Esophagus muscularis mucosa (tissue), 4 donors: ENCODE measurements at regions not wholly inside any gene's neighbourhood (a gene's known extent, or its start where the extent isn't known, plus 50 kb on each side); places are given as distances from the start of the nearest gene placed in this dataset.

Experiments used
- DNase-seq: peaks from one replicate; pipeline ENCODE4 v3.0.0-alpha.2; 2017; ENCODE audit errors: extremely low spot score
- H3K27ac ChIP-seq, 4 donors: fragments of 200-600 bp; sonication (generic); replicated peaks in 1 of 4; 1 replicate in 3 of 4; 2 replicates in 1 of 4; pipeline ENCODE4 v1.5.1; 2016 to 2019; ENCODE audit warnings: mild to moderate bottlenecking in 1 of 4
- H3K27me3 ChIP-seq, 4 donors: fragments of 200-600 bp; sonication (generic); one replicate each; pipeline versions ENCODE4 v1.5.1 to v1.6.0; 2016 to 2019
- H3K36me3 ChIP-seq, 4 donors: fragments of 200-600 bp; sonication (generic); one replicate each; pipeline ENCODE4 v1.5.1; 2016 to 2019
- H3K4me1 ChIP-seq, 4 donors: fragments of 200-600 bp; sonication (generic); one replicate each; pipeline ENCODE4 v1.5.1; 2016 to 2019
- H3K4me3 ChIP-seq, 4 donors: fragments of 200-600 bp; sonication (generic); 1 replicate in 2 of 4; 2 replicates in 2 of 4; pipeline ENCODE4 v1.5.1; 2016 to 2019; ENCODE audit warnings: mild to moderate bottlenecking in 4 of 4, moderate library complexity in 1 of 4
- H3K9me3 ChIP-seq, 4 donors: fragments of 200-600 bp; sonication (generic); 1 replicate in 3 of 4; 2 replicates in 1 of 4; pipeline ENCODE4 v1.5.1; 2016 to 2019
- EP300 ChIP-seq: sonication (generic); formaldehyde crosslinking; IDR thresholded peaks from one replicate; pipeline ENCODE4 v1.6.1; 2017; ENCODE audit warnings: antibody characterized with exemption
- POLR2A ChIP-seq: fragments of 450-650 bp; IDR thresholded peaks from one replicate; pipeline ENCODE4 v1.6.1; 2017; ENCODE audit warnings: antibody characterized with exemption, moderate library complexity, mild to moderate bottlenecking, low read depth
- POLR2AphosphoS5 ChIP-seq, 2 donors: sonication (generic); formaldehyde crosslinking; IDR thresholded peaks; one replicate each; pipeline ENCODE4 v1.6.1; 2017; ENCODE audit warnings: antibody characterized with exemption in 2 of 2
- WGBS: methylation state at CpG from one replicate; pipeline ENCODE4 v1.1.5; 2018; 5-methylcytosine and 5-hydroxymethylcytosine counted together
- intact Hi-C: fragments of 100-400 bp; cut with DNase I; formaldehyde crosslinking; loops from one replicate; pipeline ENCODE4 v1.15.1; 2023
- TF ChIP-seq, protein P1 (sequence below), 3 experiments: fragments of 200-600 bp in 2 of 3; fragments of 450-650 bp in 1 of 3; sonication (generic) in 2 of 3; IDR thresholded peaks; one replicate each; pipeline ENCODE4 v1.5.1; 2017 to 2019; ENCODE audit warnings: antibody characterized with exemption in 3 of 3, mild to moderate bottlenecking in 2 of 3, moderate library complexity in 1 of 3

DNA sequence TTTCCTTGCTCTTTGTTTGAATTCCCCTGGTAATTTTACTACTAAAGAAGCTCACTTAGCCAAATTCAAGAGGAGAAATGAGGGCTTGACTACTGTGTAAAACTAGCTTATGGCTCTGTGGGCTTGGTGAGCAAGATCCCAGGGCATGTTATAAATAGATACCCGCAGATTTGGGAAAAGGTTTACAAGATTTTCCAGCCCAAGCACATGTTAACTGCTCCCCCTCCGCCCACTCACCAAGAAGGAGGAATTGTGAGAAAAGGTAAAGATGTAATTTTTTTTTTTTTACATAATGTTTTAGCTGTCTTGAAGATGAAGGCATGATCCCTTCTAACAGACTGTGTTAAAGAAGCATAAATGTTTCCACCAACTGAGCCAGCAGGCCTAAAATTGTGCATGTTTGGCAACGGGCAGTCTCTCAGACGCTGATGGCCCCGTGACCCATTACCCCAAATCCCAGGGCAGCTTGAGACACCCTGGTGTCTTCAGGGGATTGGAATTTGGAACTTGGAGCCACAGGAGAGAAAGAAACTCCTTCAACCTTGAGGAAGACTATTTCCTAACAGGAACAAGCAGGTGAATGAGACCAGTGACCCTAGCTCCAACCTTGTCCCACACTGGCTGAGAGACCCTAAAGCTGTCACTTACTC lies 429.8 kb upstream of the CELF2 start:
- intact Hi-C loops = no loop called here
- H3K4me3 ChIP-seq = no peak overlapping the region
- WGBS = 78% methylated on average over 5 of the region's 5 CpGs
- no peaks in the 10 kb centered on the region for H3K27me3 ChIP-seq
- TF ChIP-seq POLR2A = no peak
- no peak for TF ChIP-seq POLR2AphosphoS5 (IDR thresholded peaks at IDR 0.05)
- TF ChIP-seq, protein P1, sequence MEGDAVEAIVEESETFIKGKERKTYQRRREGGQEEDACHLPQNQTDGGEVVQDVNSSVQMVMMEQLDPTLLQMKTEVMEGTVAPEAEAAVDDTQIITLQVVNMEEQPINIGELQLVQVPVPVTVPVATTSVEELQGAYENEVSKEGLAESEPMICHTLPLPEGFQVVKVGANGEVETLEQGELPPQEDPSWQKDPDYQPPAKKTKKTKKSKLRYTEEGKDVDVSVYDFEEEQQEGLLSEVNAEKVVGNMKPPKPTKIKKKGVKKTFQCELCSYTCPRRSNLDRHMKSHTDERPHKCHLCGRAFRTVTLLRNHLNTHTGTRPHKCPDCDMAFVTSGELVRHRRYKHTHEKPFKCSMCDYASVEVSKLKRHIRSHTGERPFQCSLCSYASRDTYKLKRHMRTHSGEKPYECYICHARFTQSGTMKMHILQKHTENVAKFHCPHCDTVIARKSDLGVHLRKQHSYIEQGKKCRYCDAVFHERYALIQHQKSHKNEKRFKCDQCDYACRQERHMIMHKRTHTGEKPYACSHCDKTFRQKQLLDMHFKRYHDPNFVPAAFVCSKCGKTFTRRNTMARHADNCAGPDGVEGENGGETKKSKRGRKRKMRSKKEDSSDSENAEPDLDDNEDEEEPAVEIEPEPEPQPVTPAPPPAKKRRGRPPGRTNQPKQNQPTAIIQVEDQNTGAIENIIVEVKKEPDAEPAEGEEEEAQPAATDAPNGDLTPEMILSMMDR (IDR thresholded peaks at IDR 0.05) = no peak
- TF ChIP-seq EP300 = no peak
- no peak for DNase-seq
- H3K4me1 ChIP-seq = peaks cover 3 to 14% (median 10%) of the 10 kb centered on the region in 4 donors
- H3K27ac ChIP-seq = no peak overlapping the region
- H3K9me3 ChIP-seq = no peaks in the 10 kb centered on the region
- H3K36me3 ChIP-seq = no peaks in the 10 kb centered on the region

DNA sequence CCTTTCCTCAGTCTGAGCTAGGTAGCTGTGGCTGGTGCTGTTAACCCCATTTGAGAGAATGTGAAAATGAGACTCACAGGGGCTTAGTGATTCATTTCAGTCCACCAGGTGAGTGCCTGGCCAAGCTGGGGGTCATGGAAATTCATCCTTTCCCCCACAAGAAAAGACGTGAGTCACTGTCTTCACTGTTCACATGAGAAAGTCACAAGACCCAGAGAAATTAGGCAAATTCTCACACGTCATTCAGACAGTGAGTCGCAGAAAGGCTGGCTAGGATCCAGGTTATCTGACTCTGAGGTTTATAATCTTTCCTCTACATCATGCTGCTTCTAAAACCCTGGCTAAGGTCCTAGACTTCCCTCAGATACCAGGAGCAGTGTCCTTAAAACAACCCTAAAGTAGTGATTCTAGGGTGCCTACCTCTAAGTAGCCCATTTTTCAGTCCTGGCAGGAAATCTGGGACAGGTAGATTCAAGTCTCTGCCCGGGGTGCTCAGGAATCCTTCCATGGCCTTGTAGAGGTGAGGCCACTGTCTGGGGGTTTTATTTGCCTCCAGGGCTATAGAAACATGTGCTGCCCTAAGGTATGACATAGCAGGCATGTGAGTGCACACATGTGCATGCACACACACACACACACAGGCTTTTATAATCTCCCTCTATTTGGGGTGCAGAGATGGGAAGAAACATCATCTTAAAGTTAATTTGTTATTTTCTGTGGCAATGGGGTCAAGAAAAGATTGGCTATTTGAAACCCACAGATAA lies 427.9 kb upstream of the CELF2 start:
- no peaks in the 10 kb centered on the region for H3K9me3 ChIP-seq
- no peaks in the 10 kb centered on the region for H3K36me3 ChIP-seq
- H3K27ac ChIP-seq = no peak overlapping the region
- no peak for DNase-seq
- peaks cover 3 to 14% (median 10%) of the 10 kb centered on the region in 4 donors for H3K4me1 ChIP-seq
- H3K4me3 ChIP-seq = no peak overlapping the region
- 46% methylated on average over 4 of the region's 4 CpGs for WGBS
- no peaks in the 10 kb centered on the region for H3K27me3 ChIP-seq
- TF ChIP-seq, protein P1 (IDR thresholded peaks at IDR 0.05) = no peak
- no peak for TF ChIP-seq POLR2A
- TF ChIP-seq EP300 = no peak
- TF ChIP-seq POLR2AphosphoS5 (IDR thresholded peaks at IDR 0.05) = no peak
- intact Hi-C loops = no loop called here

DNA sequence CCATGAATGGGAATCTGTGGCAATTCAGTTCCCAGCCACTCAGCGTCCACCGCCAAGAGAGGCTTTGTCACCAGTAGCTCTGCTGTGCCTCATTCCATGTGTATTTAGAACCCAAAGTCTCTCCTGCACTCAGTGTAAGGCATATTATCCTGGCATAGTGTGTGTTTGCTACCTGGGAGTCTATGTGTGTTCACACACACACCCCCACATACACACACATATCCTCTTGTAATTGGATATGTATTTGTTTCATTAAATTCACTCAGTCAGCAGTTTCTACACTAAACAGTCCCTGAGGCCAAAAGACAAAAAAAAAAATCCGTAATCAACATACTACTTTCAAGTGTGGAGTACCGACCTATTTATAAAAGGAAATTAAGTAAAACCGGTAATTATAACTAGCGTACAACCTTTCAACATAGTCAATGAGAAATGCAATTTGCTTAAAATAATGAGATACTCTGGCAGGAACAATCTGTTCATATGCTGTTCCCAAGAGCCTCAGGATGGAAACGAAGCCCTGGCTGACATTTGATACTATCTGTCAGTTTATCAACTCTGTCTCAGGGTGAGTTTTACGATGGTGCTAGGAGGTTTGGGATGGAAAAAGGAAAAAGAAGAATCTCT lies 425.8 kb upstream of the CELF2 start:
- 75% methylated on average over 8 of the region's 8 CpGs for WGBS
- Histone ChIP-seq H3K27ac (no peak overlapping the region), H3K9me3 (no peaks in the 10 kb centered on the region), H3K4me1 (peaks cover 3 to 14% (median 10%) of the 10 kb centered on the region in 4 donors), H3K36me3 (no peaks in the 10 kb centered on the region), H3K27me3 (no peaks in the 10 kb centered on the region), H3K4me3 (no peak overlapping the region)
- TF ChIP-seq POLR2AphosphoS5 (IDR thresholded peaks at IDR 0.05) (no peak), EP300 (no peak), POLR2A (no peak)
- TF ChIP-seq, protein P1 (IDR thresholded peaks at IDR 0.05) = no peak
- intact Hi-C loops = no loop called here
- no peak for DNase-seq

DNA sequence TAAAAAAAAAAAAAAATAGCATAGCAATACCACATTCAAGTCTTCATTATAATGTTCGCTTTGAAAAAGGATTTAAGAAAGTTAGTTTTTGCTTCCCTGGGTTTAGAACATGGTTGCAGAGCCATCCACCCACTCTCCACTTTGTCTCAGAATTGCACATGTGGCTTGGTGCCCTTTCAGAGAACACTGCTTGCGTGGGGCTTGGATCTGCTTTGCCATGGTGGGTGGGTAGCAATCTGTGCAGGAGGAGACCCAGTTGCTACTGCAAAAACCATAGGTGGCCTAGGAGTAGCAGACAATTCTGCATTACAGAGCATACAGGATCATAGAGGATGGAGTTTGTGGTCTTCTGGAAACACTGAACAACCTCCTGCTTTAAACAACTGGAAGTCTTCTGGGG lies 421.4 kb upstream of the CELF2 start:
- intact Hi-C loops = no loop called here
- Histone ChIP-seq H3K27ac (no peak overlapping the region), H3K9me3 (no peaks in the 10 kb centered on the region), H3K36me3 (no peaks in the 10 kb centered on the region), H3K4me1 (no peaks in the 10 kb centered on the region), H3K27me3 (no peaks in the 10 kb centered on the region), H3K4me3 (no peak overlapping the region)
- 62% methylated on average over 2 of the region's 2 CpGs for WGBS
- DNase-seq = no peak
- TF ChIP-seq POLR2A = no peak
- no peak for TF ChIP-seq EP300
- no peak for TF ChIP-seq POLR2AphosphoS5 (IDR thresholded peaks at IDR 0.05)
- TF ChIP-seq, protein P1 (IDR thresholded peaks at IDR 0.05) = no peak
